D341Med (cell line): ENCODE measurements at regions not wholly inside any gene's neighbourhood (a gene's known extent, or its start where the extent isn't known, plus 50 kb on each side); places are given as distances from the start of the nearest gene placed in this dataset.

Experiments used
- DNase-seq: peaks from one replicate; pipeline ENCODE4 v3.0.0; 2012; ENCODE audit warnings: low spot score

DNA sequence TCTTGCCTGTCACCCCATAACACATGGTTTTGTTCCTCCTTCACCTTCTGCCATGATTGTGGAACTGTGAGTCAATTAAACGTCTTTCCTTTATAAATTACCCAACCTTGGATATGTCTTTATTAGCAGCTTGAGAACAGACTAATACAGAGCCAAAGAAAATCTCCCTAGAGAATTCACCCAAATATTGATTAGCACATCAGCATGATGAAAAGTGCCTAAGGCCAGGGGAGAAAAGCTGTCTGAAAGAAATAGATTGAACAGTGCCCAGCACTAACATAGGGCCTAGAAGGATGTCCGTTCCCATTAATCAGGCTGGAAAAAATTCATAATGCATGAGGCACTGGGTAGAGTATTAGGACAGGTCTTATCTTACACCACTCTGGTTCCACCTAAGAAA, 111.9 kb upstream of the CALN1 start:
- DNase-seq = no peak

DNA sequence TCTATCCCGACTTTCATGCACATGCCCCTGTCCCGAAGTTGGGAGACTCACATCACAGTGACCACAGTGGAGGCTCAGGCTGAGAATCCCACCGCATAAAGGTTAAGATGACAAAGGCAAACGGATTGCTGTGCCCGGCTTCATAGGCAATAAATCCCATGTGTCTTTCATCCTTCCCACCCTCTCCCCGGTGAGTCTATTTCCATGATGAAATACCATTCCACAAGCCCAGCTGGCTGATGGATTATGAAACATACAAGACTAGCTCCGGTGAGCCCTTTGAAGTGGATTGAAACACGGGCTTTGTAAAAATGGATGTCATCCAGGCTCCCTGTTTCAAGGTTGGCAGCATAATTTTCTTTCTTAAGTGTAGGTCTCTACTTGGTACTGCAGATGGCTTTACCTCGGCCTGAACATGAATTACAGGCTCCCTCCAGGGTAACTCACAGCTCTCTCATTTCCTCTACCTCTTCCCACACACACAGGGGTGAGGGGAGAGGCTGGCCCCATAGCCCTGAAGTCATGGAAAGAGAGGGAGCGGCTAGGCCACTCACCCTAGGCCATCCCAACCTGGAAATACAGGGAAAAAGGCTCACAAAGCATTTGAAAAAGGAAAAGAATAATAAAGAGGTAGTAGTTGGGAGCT, 92.0 kb upstream of the CALN1 start:
- no peak for DNase-seq

DNA sequence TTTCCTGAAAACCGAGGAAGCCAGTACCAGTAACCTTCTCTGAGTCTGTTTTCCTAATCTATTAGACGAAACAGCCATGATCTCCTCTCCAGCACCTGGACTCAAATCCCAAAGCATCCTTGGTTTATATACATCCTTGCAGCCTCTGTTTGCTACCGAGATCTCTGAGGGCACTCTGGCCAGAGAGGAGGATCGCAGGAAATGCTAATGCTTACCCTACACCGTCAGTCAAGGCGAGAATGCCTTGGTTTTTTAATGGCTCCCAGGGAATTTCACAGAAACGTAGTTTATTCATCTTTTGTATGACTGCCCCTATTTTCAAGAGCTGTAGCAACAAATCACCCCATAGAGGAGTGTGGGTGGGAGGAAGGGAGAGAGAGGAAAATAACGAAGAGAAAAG, 91.5 kb upstream of the CALN1 start:
- DNase-seq = no peak

DNA sequence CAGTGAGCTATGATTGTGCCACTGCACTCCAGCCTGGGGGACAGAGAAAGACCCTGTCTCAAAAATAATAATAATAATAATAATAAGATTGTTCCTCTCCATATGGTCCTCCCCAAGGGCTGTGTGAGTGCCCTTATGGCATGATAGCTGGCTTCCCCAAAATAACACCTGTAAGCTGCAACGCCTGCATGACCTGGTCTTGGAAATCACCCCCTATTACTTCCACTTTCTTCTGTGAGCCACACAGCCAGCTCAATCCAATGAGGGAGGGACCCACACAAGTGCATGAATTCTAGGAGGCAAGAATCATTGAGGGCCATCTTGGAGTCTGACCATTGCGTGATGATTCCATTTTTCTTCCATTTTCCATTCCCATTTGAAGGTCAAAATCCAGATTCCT, 82.7 kb upstream of the CALN1 start:
- DNase-seq = no peak

DNA sequence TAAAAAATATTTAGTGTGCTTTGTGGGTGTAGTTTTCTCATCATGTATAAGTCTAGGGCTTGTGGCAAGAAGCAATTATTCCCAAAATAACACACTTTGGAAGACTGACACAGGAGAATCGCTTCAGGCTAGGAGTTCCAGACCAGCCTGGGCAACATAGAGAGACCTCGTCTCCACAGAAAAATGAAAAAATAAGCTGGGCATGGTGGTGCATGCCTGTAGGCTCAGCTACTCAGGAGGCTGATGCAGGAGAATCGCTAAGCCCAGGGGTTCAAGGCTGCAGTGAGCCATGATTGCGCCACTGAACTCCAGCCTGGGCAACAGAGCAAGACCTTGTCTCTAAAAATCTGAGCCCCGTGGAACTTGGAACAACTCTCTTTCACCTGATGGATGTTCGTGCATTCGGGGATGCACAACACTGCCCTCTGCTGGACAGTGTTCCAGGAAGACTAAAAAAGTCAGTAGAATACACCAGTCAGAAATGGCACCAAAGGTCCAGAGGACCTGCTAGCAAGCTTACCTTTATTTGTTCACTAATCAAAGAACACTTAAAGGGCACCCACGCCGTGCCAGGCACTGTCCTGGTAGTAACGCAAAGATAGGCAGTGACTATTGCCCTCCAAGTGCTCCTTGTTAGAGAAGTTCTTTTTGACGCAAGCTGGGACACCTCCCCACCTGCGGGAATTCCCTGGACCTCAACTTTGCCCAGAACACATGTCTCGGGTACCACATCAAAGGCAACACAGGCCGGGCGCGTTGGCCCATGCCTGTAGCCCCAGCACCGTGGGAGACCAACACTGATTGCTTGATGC, 81.9 kb upstream of the CALN1 start:
- peak; percentile 74 for DNase-seq

DNA sequence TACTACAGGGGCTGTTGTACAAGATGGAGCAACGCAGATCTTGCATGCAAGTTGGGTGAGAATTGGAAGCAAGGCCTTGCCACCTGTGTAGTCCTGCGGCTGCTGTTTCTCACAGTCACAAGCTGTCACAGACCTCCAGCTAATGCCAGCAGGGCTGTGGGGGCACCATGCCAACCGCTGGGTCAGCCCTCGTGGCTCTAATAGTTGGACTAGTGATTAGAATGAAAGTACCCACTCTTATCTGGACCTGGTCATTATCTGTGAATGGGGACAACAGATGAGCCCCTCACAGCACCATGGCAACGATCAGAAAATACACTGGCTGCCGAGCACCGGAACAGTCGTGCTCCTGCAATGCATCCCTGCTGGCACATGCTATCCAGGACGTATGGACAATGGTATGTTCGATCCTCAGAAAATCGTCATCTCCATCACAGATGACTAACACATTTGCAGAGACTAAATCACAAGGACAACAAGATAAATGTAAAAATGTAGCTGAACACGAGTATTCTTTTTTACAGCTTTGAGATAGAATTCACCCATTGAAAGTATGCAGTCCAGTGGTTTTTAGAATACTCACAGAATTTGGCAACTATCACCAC, 80.4 kb upstream of the CALN1 start:
- no peak for DNase-seq

DNA sequence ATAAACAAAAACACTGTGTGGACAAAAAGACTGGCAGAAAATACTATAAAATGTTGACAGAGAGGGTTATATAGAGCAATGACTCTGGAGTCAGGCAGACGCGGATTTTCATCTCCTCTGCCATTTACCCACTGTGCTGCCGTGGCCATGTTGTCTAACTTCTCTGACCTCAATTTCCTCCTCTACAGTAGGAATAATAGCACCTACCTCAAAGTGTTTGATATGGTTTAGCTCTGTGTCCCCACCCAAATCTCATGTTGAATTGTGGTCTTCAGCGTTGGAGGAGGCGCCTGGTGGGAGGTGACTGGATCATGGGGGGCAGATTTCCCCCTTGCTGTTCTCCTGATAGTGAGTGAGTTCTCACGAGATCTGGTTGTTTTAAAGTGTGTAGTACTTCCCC, 78.2 kb upstream of the CALN1 start:
- no peak for DNase-seq

DNA sequence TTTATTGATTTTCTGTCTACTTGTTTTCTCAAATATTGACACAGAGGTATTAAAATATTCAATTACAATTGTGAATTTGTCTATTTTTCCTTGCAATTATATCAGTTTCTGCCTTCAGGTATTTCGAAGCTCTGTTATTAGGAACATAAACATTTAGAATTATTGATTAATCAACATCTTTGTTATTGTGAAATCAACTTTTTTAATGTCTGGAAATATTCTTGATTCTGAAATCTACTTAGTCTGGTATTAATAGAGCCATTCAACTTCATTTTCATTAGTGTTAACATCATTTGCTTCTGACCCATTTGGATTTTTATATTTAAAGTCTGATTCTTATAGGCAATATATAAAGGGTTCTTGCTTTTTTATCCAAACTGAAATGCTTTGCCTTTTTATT, 69.8 kb upstream of the CALN1 start:
- DNase-seq = no peak

DNA sequence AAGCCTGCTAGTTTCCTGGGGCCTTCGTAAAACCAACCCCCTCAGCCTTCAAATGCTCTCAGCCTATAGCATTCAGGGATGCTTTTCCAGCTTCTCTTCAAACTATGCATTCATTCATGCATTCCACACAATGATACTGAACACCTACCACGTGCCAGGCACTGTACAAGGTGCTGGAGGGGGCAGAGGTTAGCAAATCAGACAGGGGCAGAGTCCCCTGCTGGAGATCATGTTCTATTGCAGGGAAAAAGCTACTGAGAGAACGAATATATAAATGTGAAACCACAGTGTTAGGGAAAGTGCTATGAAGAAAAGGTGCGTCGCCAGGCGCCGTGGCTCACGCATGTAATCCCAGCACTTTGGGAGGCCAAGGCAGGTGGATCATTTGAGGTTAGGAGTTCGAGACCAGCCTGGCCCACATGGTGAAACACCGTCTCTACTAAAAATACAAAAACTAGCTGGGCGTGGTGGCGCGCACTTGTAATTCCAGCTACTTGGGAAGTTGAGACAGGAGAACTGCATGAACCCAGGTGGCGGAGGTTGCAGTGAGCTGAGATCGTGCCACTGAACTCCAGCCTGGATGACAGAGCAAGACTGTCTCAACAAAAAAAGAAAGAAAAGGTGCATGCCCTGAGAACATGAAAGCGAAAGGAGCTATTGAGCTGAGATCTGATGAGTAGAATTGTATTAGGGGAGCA, 64.6 kb upstream of the CALN1 start:
- no peak for DNase-seq

DNA sequence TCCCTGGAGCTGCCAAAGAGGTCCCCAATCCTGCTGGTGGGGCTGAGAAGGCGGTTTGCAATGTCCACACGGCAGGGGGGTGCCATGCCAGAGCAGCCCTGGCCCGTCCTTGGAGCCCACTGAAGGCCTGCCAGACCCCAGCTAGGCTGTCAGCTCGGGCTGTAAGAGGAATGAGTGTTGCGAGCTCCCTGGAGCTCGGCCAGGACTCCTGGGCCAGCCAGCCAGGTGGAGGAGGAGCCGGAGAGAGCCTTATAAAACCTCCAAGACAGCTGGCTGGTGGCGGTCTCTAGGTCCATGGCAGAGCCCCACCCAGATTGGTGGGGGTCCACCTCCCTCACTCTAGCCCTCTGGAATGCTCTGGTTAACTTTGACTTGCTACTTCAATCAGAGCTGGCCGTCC, 55.1 kb upstream of the CALN1 start:
- DNase-seq = no peak

DNA sequence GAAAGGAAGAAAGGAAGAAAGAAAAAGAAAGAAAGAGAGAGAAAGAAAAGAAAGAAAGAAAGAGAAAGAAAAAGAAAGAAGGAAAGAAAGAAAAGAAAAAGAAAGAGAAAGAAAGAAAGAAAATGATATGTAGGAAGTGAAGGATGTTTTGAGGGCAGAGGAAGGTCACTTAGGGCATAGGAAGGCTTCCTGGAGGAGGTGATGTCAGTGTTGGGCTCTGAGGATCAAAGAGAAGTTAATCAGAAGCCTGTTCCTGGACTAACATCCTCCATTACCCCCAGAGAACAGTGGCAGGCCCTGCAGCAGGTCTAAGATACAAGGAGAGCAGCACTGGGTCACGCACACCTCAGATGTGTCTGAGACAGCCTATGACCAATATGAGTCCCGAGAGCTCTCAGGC, 54.7 kb upstream of the CALN1 start:
- DNase-seq = no peak

DNA sequence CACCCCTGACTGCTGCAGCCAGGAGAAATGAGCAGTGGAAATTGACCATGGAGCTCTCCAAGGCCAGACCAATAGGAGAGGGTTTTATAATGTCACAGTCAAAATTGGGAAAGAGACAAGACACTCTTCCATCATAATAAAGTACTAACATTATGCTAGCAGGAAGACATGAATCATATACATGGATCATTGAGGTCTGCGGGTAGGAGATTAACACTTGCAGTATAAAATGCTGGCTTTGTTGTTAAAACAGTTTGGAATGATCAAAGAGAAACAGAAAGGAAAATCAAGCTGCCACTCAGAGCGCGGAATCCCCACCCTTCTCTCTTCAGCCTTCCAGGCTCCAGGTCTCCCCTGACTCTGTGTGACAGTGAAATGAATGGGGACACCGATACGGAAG, 53.4 kb upstream of the CALN1 start:
- DNase-seq = no peak

DNA sequence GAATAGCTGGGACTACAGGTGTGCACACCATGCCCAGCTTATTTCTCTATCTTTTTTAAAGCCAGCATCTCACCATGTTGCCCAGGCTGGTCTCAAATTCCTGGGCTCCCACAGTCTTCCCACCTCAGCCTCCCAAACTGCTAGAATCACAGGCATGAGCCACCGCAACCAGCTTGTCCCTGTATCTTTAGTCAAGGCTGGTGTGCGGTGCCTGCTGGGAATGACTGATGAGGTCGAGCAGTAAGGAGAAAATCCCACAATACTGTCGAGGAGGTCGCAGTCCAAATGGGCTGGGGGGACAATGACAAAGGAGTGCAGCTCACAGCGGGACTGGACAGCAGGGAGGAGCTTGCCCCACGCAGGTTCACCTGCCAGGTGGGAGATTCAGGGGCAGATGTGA, 50.2 kb upstream of the CALN1 start:
- no peak for DNase-seq
